ENCODE measurements at regions not wholly inside any gene's neighbourhood (a gene's known extent, or its start where the extent isn't known, plus 50 kb on each side); places are given as distances from the start of the nearest gene placed in this dataset.
"Not testable (repeated sequence)": the region's sequence is repeated elsewhere in the genome, so short reads cannot be mapped to it uniquely, and the experiment has no call there.

DNA sequence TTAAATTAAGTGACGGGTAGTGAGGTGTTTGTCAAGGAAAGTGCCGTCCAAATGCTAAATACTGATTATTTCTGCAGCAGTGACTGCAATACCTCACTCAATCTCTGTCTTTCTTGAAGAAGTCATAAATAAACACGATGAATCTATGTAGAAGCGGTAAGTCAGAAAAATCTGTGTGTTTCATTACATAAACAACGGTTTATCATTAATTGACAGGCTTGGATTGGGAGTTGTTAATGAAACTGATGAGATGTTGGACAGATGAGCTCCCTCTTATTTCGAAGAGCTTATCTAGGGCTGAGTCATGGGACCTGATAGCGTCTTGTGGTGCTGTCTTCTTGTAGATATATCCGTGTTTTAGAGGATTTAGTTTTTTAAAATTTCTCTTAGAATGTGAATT is 92.2 kb upstream of the SAMD11 start:
- H3K4me3 Mint-ChIP-seq, result no peak overlapping the region
- no peak overlapping the region for H3K27ac Mint-ChIP-seq
- CTCF ChIA-PET, result no interaction called here

GRCh38 chr1:832136-832535 is 91.6 kb upstream of the SAMD11 start:
- H3K4me1 Mint-ChIP-seq, result no peaks in the 10 kb centered on the region
- POLR2A ChIA-PET, result no interaction called here
- CTCF ChIA-PET, result no interaction called here
- H3K36me3 Mint-ChIP-seq, result no peaks in the 10 kb centered on the region
- peaks cover 4% of the 10 kb centered on the region for H3K27me3 Mint-ChIP-seq (ENCODE audit: low read depth)
- no peaks in the 10 kb centered on the region for H3K9me3 Mint-ChIP-seq
- no peak overlapping the region for H3K4me3 Mint-ChIP-seq
- no peak for DNase-seq (ENCODE audit: low spot score)
- no peak overlapping the region; the same call in 1 of the 2 replicates for H3K27ac Mint-ChIP-seq
- ATAC-seq, result no peak
- TF ChIP-seq ESRRA (CRISPR knock-in tag; IDR thresholded peaks at IDR 0.05; ENCODE audit: borderline replicate concordance) (no peak), NR1H2 (CRISPR knock-in tag; IDR thresholded peaks at IDR 0.05) (no peak), JAZF1 (CRISPR knock-in tag; IDR thresholded peaks at IDR 0.05) (no peak), TEAD1 (CRISPR knock-in tag; IDR thresholded peaks at IDR 0.05) (no peak), RELA (CRISPR knock-in tag; IDR thresholded peaks at IDR 0.05; ENCODE audit: borderline replicate concordance) (no peak), OVOL2 (CRISPR knock-in tag; IDR thresholded peaks at IDR 0.05; ENCODE audit: borderline replicate concordance) (no peak), CBFB (CRISPR knock-in tag; IDR thresholded peaks at IDR 0.05; ENCODE audit: low read depth) (no peak), NFYB (CRISPR knock-in tag; conservative IDR thresholded peaks at IDR 0.05; ENCODE audit: low read depth) (no peak), IRF1 (CRISPR knock-in tag; IDR thresholded peaks at IDR 0.05) (no peak), ATF2 (CRISPR knock-in tag; IDR thresholded peaks at IDR 0.05; ENCODE audit: borderline replicate concordance, low read depth) (no peak), ZNF232 (CRISPR knock-in tag; IDR thresholded peaks at IDR 0.05) (no peak), CREB1 (CRISPR knock-in tag; IDR thresholded peaks at IDR 0.05) (no peak), NFATC4 (CRISPR knock-in tag; IDR thresholded peaks at IDR 0.05) (no peak)
- TF ChIP-seq, protein P1, sequence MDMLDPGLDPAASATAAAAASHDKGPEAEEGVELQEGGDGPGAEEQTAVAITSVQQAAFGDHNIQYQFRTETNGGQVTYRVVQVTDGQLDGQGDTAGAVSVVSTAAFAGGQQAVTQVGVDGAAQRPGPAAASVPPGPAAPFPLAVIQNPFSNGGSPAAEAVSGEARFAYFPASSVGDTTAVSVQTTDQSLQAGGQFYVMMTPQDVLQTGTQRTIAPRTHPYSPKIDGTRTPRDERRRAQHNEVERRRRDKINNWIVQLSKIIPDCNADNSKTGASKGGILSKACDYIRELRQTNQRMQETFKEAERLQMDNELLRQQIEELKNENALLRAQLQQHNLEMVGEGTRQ (CRISPR knock-in tag; IDR thresholded peaks at IDR 0.05), result no peak

More for the DNA sequence above, 92.2 kb upstream of the SAMD11 start:
- POLR2A ChIA-PET, result no interaction called here
- H3K4me1 Mint-ChIP-seq, result peaks cover 2% of the 10 kb centered on the region
- TF ChIP-seq ATF3 (CRISPR knock-in tag; conservative IDR thresholded peaks at IDR 0.05) (no peak), ZBTB21 (CRISPR knock-in tag; IDR thresholded peaks at IDR 0.05; ENCODE audit: borderline replicate concordance) (no peak), ARID4B (CRISPR knock-in tag; IDR thresholded peaks at IDR 0.05; ENCODE audit: borderline replicate concordance) (no peak), ZMAT4 (CRISPR knock-in tag; IDR thresholded peaks at IDR 0.05) (no peak)
- H3K9me3 Mint-ChIP-seq, result no peaks in the 10 kb centered on the region
- no peak for ATAC-seq
- DNase-seq (ENCODE audit: low spot score), result no peak
- H3K36me3 Mint-ChIP-seq, result no peaks in the 10 kb centered on the region
- H3K27me3 Mint-ChIP-seq (ENCODE audit: low read depth), result peaks cover 4% of the 10 kb centered on the region

- ATAC-seq, H3K9me3 Mint-ChIP-seq, H3K4me3 Mint-ChIP-seq: not testable (repeated sequence)
These were observed 90.5 kb upstream of the SAMD11 start for GRCh38 chr1:833226-833625.

DNA sequence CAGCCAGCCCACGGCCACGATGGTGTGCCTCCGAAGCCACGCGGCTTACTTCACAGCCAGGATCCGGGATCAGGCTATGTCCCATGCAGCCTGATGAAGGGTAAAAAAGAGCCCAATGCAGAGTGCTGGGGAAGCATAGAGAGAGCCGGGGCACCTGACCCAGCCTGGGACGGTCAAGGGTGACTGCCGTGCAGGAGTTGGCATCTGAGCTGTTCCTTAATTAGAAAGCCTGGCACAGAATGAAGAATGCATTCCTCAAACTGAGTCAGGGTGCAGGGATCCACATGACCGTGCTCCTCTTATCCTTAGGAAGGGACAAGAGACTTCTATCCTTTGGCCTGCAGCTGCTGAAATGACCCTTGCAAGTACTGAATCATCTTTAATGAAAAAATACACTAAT is 88.2 kb upstream of the SAMD11 start:
- POLR2A ChIA-PET; H3K4me3 Mint-ChIP-seq; CTCF ChIA-PET; H3K36me3 Mint-ChIP-seq; H3K27ac Mint-ChIP-seq; ATAC-seq; H3K4me1 Mint-ChIP-seq; DNase-seq (ENCODE audit: low spot score); H3K27me3 Mint-ChIP-seq (ENCODE audit: low read depth); H3K9me3 Mint-ChIP-seq: not testable (repeated sequence)

More at GRCh38 chr1:833226-833625, 90.5 kb upstream of the SAMD11 start:
- CTCF ChIA-PET; H3K36me3 Mint-ChIP-seq; DNase-seq (ENCODE audit: low spot score); H3K27me3 Mint-ChIP-seq (ENCODE audit: low read depth); POLR2A ChIA-PET; H3K27ac Mint-ChIP-seq; H3K4me1 Mint-ChIP-seq: not testable (repeated sequence)

GRCh38 chr1:837601-838000 is 86.1 kb upstream of the SAMD11 start:
- POLR2A ChIA-PET; H3K27me3 Mint-ChIP-seq (ENCODE audit: low read depth); ATAC-seq; H3K4me1 Mint-ChIP-seq; H3K4me3 Mint-ChIP-seq; H3K9me3 Mint-ChIP-seq; H3K36me3 Mint-ChIP-seq; H3K27ac Mint-ChIP-seq; DNase-seq (ENCODE audit: low spot score); CTCF ChIA-PET: not testable (repeated sequence)
